GF-D8 (cell line): ENCODE measurements at regions not wholly inside any gene's neighbourhood (a gene's known extent, or its start where the extent isn't known, plus 50 kb on each side); places are given as distances from the start of the nearest gene placed in this dataset.

Experiments used
- DNase-seq: peaks from one replicate; lab custom pipeline; 2025; lab: John Stamatoyannopoulos, UW

- DNase-seq, result no peak
These were observed 88.7 kb upstream of the CD93 start for GRCh38 chr20:23174821-23175220.

GRCh38 chr20:23167431-23167830, 81.3 kb upstream of the CD93 start:
- DNase-seq, result no peak

- DNase-seq, result no peak
These were observed 80.4 kb upstream of the CD93 start for GRCh38 chr20:23166563-23166962.

GRCh38 chr20:23165964-23166363, 79.8 kb upstream of the CD93 start:
- DNase-seq, result no peak

- no peak for DNase-seq
These were observed 79.2 kb upstream of the CD93 start for GRCh38 chr20:23165307-23165750.

GRCh38 chr20:23164176-23164601, 78.1 kb upstream of the CD93 start:
- DNase-seq, result no peak

GRCh38 chr20:23163562-23163961, 77.4 kb upstream of the CD93 start:
- no peak for DNase-seq

- no peak for DNase-seq
These were observed 76.8 kb upstream of the CD93 start for GRCh38 chr20:23162887-23163286.

GRCh38 chr20:23161968-23162696, 76.0 kb upstream of the CD93 start:
- DNase-seq, result peak; percentile 85

- DNase-seq, result no peak
These were observed 75.2 kb upstream of the CD93 start for GRCh38 chr20:23161244-23161891.

GRCh38 chr20:23160536-23161243, 74.6 kb upstream of the CD93 start:
- no peak for DNase-seq

- DNase-seq, result no peak
These were observed 73.8 kb upstream of the CD93 start for GRCh38 chr20:23159947-23160318.

GRCh38 chr20:23159256-23159946, 73.3 kb upstream of the CD93 start:
- DNase-seq, result peak; percentile 72

GRCh38 chr20:23157734-23158133, 71.6 kb upstream of the CD93 start:
- no peak for DNase-seq

GRCh38 chr20:23156842-23157423, 70.8 kb upstream of the CD93 start:
- DNase-seq, result no peak

GRCh38 chr20:23156170-23156841, 70.2 kb upstream of the CD93 start:
- peak; percentile 35 for DNase-seq

- DNase-seq, result peak; percentile 63
These were observed 69.0 kb upstream of the CD93 start for GRCh38 chr20:23155141-23155590.

- DNase-seq, result no peak
These were observed 67.7 kb upstream of the CD93 start for GRCh38 chr20:23153696-23154341.

- no peak for DNase-seq
These were observed 66.8 kb upstream of the CD93 start for GRCh38 chr20:23152902-23153301.

- DNase-seq, result peak; percentile 39
These were observed 66.3 kb upstream of the CD93 start for GRCh38 chr20:23152308-23152892.
